Type B pancreatic cell (in vitro differentiated cells): ENCODE measurements at regions not wholly inside any gene's neighbourhood (a gene's known extent, or its start where the extent isn't known, plus 50 kb on each side); places are given as distances from the start of the nearest gene placed in this dataset.
"Not testable (repeated sequence)": the region's sequence is repeated elsewhere in the genome, so short reads cannot be mapped to it uniquely, and the experiment has no call there.

ENCODE experiments used
- DNase-seq: peaks from one replicate; pipeline ENCODE4 v3.0.0; 2021; ENCODE audit warnings: mixed read lengths; ENCODE audit not compliant: unreplicated experiment; ENCODE audit errors: extremely low spot score
- H3K27ac Mint-ChIP-seq: 2 replicates; pipeline ENCODE4 v1.8.0; 2021; ENCODE audit warnings: mild to moderate bottlenecking, mixed read lengths
- H3K27me3 Mint-ChIP-seq: 2 replicates; pipeline ENCODE4 v1.8.0; 2021; ENCODE audit warnings: mixed read lengths
- H3K36me3 Mint-ChIP-seq: 2 replicates; pipeline ENCODE4 v1.8.0; 2021; ENCODE audit warnings: mixed read lengths
- H3K4me1 Mint-ChIP-seq: one replicate; pipeline ENCODE4 v1.8.0; 2021; ENCODE audit warnings: mixed read lengths; ENCODE audit not compliant: unreplicated experiment
- H3K4me3 Mint-ChIP-seq: 2 replicates; pipeline ENCODE4 v1.8.0; 2021; ENCODE audit warnings: mild to moderate bottlenecking, mixed read lengths
- H3K9me3 Mint-ChIP-seq: 2 replicates; pipeline ENCODE4 v1.8.0; 2021; ENCODE audit warnings: mixed read lengths
- CTCF ChIP-seq: fragments of 200-600 bp; sonication (generic); conservative IDR thresholded peaks from 2 replicates; pipeline ENCODE4 v1.5.0; 2021; ENCODE audit warnings: antibody characterized with exemption, mild to moderate bottlenecking

DNA sequence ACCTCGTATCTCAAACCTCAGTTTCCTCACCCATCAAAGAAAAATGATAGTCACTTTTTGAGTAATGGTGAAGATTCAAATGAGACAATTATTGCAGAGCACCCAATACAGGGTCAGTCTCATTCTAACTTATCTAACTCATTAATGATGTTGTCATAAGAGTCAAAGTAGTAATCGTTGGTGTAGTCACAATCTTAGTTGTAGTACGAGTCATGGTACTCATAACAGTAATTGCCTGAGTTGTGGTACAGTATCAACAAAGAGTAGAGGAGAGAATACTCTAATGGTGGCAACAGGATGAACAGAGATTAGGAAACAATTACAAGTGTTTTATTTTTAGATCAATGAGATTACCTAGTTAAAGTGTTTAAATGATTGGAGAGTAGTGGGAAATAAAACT, 93.6 kb upstream of the TMTC2 start:
- TF ChIP-seq CTCF: no peak
- Mint-ChIP-seq H3K4me3 (no peak overlapping the region), H3K4me1 (peaks cover 18% of the 10 kb centered on the region), H3K27ac (no peak overlapping the region), H3K27me3 (no peaks in the 10 kb centered on the region), H3K9me3 (peaks cover 19% of the 10 kb centered on the region), H3K36me3 (no peaks in the 10 kb centered on the region)
- no peak for DNase-seq

DNA sequence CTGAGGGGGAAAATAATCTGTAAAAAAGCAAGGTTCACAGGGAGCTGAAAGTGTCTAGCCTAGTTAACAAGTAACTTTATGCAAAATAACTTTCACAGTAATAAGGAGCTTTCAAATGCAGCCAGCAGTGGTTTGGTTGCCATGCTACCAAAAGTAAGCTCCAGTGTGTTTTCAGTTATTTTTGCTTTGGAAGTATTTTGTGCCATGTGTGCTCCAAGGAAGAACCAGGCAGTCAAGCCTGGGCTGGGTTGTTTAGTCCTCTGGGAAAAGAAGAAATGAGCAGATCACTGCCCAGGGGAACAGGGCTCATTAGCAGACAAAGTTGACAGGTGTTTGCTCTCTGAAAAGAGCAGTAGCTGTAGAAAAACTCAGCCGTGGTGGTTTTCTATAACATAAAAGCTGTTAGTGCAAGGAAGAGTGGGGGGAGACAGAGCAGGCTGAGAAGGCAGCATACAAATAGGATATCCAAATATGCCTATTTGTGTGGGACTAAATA, 92.8 kb upstream of the TMTC2 start:
- no peak for TF ChIP-seq CTCF
- no peaks in the 10 kb centered on the region for H3K27me3 Mint-ChIP-seq
- H3K27ac Mint-ChIP-seq: no peak overlapping the region
- H3K36me3 Mint-ChIP-seq: no peaks in the 10 kb centered on the region
- peaks cover 19% of the 10 kb centered on the region for H3K4me1 Mint-ChIP-seq
- peaks cover 13% of the 10 kb centered on the region for H3K9me3 Mint-ChIP-seq
- DNase-seq: no peak
- no peak overlapping the region for H3K4me3 Mint-ChIP-seq

DNA sequence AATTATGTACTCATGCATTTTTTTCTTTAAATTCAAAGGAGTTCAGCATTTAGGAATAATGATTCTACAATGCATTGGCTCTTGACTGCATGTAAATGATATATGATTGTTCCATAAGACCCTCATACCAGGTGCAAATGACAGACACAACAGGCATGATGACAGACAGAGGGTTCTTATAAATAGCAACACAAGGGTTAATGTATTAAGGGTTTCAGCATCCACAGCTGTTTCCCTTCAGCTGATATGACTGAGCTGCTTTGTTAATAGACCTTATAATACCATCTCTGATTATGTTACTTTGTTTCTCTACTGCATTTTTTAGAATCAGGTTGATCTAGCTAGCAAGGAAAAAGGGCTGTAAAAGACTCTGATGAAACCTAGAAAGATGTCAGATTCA, 90.8 kb upstream of the TMTC2 start:
- H3K4me1 Mint-ChIP-seq: peaks cover 19% of the 10 kb centered on the region
- no peak for DNase-seq
- H3K4me3 Mint-ChIP-seq: no peak overlapping the region
- peaks cover 6% of the 10 kb centered on the region for H3K9me3 Mint-ChIP-seq
- no peak overlapping the region for H3K27ac Mint-ChIP-seq
- no peaks in the 10 kb centered on the region for H3K27me3 Mint-ChIP-seq
- no peaks in the 10 kb centered on the region for H3K36me3 Mint-ChIP-seq
- no peak for TF ChIP-seq CTCF

DNA sequence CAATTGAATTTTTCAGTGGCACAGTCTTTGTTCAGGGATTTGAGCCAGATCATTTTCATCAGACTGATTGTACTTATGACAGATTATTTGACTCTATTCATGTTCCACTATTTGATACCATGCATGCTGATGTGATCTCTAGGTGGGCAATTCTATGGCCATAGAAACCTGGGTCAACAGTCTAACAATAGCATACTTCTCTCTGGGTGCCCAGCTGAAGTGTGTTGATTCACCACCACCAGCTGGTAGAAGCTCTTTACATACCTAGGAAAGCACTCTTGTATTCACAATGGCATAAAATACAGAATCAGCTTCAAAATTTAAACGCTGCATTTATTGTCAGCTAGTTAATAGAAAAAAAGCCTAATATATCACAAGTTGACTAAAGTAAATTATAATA, 90.2 kb upstream of the TMTC2 start:
- no peak for TF ChIP-seq CTCF

GRCh38 chr12:82600379-82600778, 86.3 kb upstream of the TMTC2 start:
- DNase-seq: no peak
- no peaks in the 10 kb centered on the region for H3K36me3 Mint-ChIP-seq
- peaks cover 10% of the 10 kb centered on the region for H3K9me3 Mint-ChIP-seq
- TF ChIP-seq CTCF: no peak
- no peaks in the 10 kb centered on the region for H3K27me3 Mint-ChIP-seq
- no peak overlapping the region for H3K4me3 Mint-ChIP-seq
- H3K4me1 Mint-ChIP-seq: peaks cover 14% of the 10 kb centered on the region
- H3K27ac Mint-ChIP-seq: no peak overlapping the region

More for the DNA sequence above, 90.2 kb upstream of the TMTC2 start:
- Mint-ChIP-seq H3K9me3 (peaks cover 6% of the 10 kb centered on the region), H3K36me3 (no peaks in the 10 kb centered on the region), H3K27me3 (no peaks in the 10 kb centered on the region), H3K27ac (no peak overlapping the region), H3K4me3 (no peak overlapping the region), H3K4me1 (peaks cover 19% of the 10 kb centered on the region)
- DNase-seq: no peak

- not testable (repeated sequence) for H3K9me3 Mint-ChIP-seq, H3K27ac Mint-ChIP-seq, H3K36me3 Mint-ChIP-seq, H3K4me3 Mint-ChIP-seq, H3K27me3 Mint-ChIP-seq, DNase-seq, H3K4me1 Mint-ChIP-seq
Observed at GRCh38 chr12:82603647-82604046, 83.1 kb upstream of the TMTC2 start.
